SK-N-SH treated with all-trans-retinoic acid at 6 μM for 48 hours (cell line): ENCODE measurements at regions not wholly inside any gene's neighbourhood (a gene's known extent, or its start where the extent isn't known, plus 50 kb on each side); places are given as distances from the start of the nearest gene placed in this dataset.

ENCODE experiments used
- ATAC-seq: fragments of 200-7000 bp; cut with Tn5 transposase; 3 replicates; pipeline ENCODE4 v1.9.1; 2020; ENCODE audit warnings: mild to moderate bottlenecking, moderate library complexity
- ARNTL ChIP-seq: fragments of 450-650 bp; formaldehyde crosslinking; IDR thresholded peaks from 2 replicates; pipeline ENCODE4 v1.5.0; 2020; ENCODE audit warnings: low read depth, mild to moderate bottlenecking, moderate library complexity, borderline replicate concordance
- CSDC2 ChIP-seq: fragments of 250-450 bp; sonication (Bioruptor Pico); IDR thresholded peaks from 2 replicates; pipeline ENCODE4 v1.5.0; 2020; ENCODE audit warnings: mild to moderate bottlenecking, moderate library complexity
- ESRRG ChIP-seq: fragments of 250-450 bp; sonication (Bioruptor Pico); IDR thresholded peaks from 2 replicates; pipeline ENCODE4 v1.6.1; 2021; ENCODE audit warnings: mild to moderate bottlenecking
- GLIS3 ChIP-seq: fragments of 250-450 bp; sonication (Bioruptor Pico); IDR thresholded peaks from 2 replicates; pipeline ENCODE4 v1.5.0; 2020; ENCODE audit warnings: mild to moderate bottlenecking, moderate library complexity
- ISL1 ChIP-seq: fragments of 250-450 bp; sonication (Bioruptor Pico); IDR thresholded peaks from 2 replicates; pipeline ENCODE4 v2.1.2; 2022; ENCODE audit warnings: mild to moderate bottlenecking, moderate library complexity
- OSR1 ChIP-seq: fragments of 250-450 bp; sonication (Bioruptor Pico); IDR thresholded peaks from 2 replicates; pipeline ENCODE4 v1.8.0; 2022; ENCODE audit warnings: moderate library complexity, mild to moderate bottlenecking, inconsistent platforms
- PATZ1 ChIP-seq: fragments of 250-450 bp; sonication (Bioruptor Pico); IDR thresholded peaks from 2 replicates; pipeline ENCODE4 v1.8.0; 2020; ENCODE audit warnings: mild to moderate bottlenecking, moderate library complexity, borderline replicate concordance
- POU6F1 ChIP-seq: fragments of 250-450 bp; sonication (Bioruptor Pico); IDR thresholded peaks from 2 replicates; pipeline ENCODE4 v1.8.0; 2021; ENCODE audit warnings: low read depth, mild to moderate bottlenecking, moderate library complexity, borderline replicate concordance
- PPARA ChIP-seq: fragments of 250-450 bp; sonication (Bioruptor Pico); IDR thresholded peaks from 2 replicates; pipeline ENCODE4 v1.5.0; 2020; ENCODE audit warnings: mild to moderate bottlenecking, borderline replicate concordance
- RARB ChIP-seq: fragments of 250-450 bp; sonication (Bioruptor Pico); IDR thresholded peaks from 2 replicates; pipeline ENCODE4 v1.8.0; 2021; ENCODE audit warnings: mild to moderate bottlenecking, moderate library complexity
- SNAI2 ChIP-seq: fragments of 250-450 bp; sonication (Bioruptor Pico); IDR thresholded peaks from 2 replicates; pipeline ENCODE4 v1.5.0; 2020; ENCODE audit warnings: mild to moderate bottlenecking, moderate library complexity
- TCF4 ChIP-seq: fragments of 250-450 bp; sonication (Bioruptor Pico); IDR thresholded peaks from 2 replicates; pipeline ENCODE4 v1.8.0; 2021; ENCODE audit warnings: mild to moderate bottlenecking, moderate library complexity, borderline replicate concordance
- TOX ChIP-seq: fragments of 250-450 bp; sonication (Bioruptor Pico); IDR thresholded peaks from 2 replicates; pipeline ENCODE4 v1.8.0; 2021; ENCODE audit warnings: mild to moderate bottlenecking, moderate library complexity, borderline replicate concordance
- ZC3H10 ChIP-seq: fragments of 250-450 bp; sonication (Bioruptor Pico); IDR thresholded peaks from 2 replicates; pipeline ENCODE4 v1.5.1; 2021; ENCODE audit warnings: mild to moderate bottlenecking, moderate library complexity
- ZFP3 ChIP-seq: fragments of 250-450 bp; sonication (Bioruptor Pico); IDR thresholded peaks from 2 replicates; pipeline ENCODE4 v1.5.0; 2020; ENCODE audit warnings: mild to moderate bottlenecking, moderate library complexity
- ZFP30 ChIP-seq: fragments of 450-650 bp; formaldehyde crosslinking; IDR thresholded peaks from 2 replicates; pipeline ENCODE4 v1.5.0; 2022; ENCODE audit warnings: mild to moderate bottlenecking, moderate library complexity
- ZNF565 ChIP-seq: fragments of 450-650 bp; formaldehyde crosslinking; conservative IDR thresholded peaks from 2 replicates; pipeline ENCODE4 v1.5.0; 2020; ENCODE audit warnings: low read depth, mild to moderate bottlenecking, moderate library complexity
- ZNF70 ChIP-seq: fragments of 450-650 bp; formaldehyde crosslinking; IDR thresholded peaks from 2 replicates; pipeline ENCODE4 v1.5.0; 2020; ENCODE audit warnings: mild to moderate bottlenecking, moderate library complexity
- ZNF8 ChIP-seq: fragments of 450-650 bp; formaldehyde crosslinking; IDR thresholded peaks from 2 replicates; pipeline ENCODE4 v1.5.0; 2020; ENCODE audit warnings: mild to moderate bottlenecking, moderate library complexity
- TF ChIP-seq, protein P1 (sequence below): fragments of 250-450 bp; sonication (Bioruptor Pico); IDR thresholded peaks from 2 replicates; pipeline ENCODE4 v1.5.0; 2020; ENCODE audit warnings: mild to moderate bottlenecking, moderate library complexity
- TF ChIP-seq, protein P2 (sequence below): fragments of 250-450 bp; sonication (Bioruptor Pico); IDR thresholded peaks from 2 replicates; pipeline ENCODE4 v1.5.1; 2021; ENCODE audit warnings: mild to moderate bottlenecking, moderate library complexity

- ATAC-seq = no peak
Measured at GRCh38 chr5:130642461-130642860, 522.6 kb downstream of the HINT1 start.

DNA sequence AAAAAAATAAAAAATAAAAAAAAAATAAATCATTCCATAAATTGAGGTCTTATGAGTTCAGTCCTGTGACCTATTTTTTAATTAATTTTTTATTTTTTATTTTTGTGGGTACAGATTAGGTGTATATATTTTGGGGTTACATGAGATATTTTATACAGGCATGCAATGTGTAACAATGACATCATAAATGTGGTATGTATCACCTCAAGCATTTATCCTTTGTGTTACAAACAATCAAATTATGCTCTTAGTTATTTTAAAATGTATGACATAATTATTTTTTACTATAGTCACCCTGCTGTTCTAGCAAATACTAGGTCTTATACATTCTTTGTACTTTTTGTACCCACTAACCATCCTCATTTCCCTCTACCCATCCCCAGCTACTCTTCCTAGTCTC is 537.9 kb downstream of the HINT1 start:
- TF ChIP-seq ZFP3 (CRISPR knock-in tag) (no peak), ZFP30 (CRISPR knock-in tag) (no peak), SNAI2 (no peak), RARB (CRISPR knock-in tag) (no peak), POU6F1 (CRISPR knock-in tag) (no peak), ARNTL (CRISPR knock-in tag) (no peak), ISL1 (CRISPR knock-in tag) (no peak), CSDC2 (no peak), ZC3H10 (CRISPR knock-in tag) (no peak), GLIS3 (CRISPR knock-in tag) (no peak), TOX (CRISPR knock-in tag) (no peak), ZNF70 (CRISPR knock-in tag) (no peak), ZNF8 (CRISPR knock-in tag) (no peak), TCF4 (CRISPR knock-in tag) (no peak)
- TF ChIP-seq, protein P1, sequence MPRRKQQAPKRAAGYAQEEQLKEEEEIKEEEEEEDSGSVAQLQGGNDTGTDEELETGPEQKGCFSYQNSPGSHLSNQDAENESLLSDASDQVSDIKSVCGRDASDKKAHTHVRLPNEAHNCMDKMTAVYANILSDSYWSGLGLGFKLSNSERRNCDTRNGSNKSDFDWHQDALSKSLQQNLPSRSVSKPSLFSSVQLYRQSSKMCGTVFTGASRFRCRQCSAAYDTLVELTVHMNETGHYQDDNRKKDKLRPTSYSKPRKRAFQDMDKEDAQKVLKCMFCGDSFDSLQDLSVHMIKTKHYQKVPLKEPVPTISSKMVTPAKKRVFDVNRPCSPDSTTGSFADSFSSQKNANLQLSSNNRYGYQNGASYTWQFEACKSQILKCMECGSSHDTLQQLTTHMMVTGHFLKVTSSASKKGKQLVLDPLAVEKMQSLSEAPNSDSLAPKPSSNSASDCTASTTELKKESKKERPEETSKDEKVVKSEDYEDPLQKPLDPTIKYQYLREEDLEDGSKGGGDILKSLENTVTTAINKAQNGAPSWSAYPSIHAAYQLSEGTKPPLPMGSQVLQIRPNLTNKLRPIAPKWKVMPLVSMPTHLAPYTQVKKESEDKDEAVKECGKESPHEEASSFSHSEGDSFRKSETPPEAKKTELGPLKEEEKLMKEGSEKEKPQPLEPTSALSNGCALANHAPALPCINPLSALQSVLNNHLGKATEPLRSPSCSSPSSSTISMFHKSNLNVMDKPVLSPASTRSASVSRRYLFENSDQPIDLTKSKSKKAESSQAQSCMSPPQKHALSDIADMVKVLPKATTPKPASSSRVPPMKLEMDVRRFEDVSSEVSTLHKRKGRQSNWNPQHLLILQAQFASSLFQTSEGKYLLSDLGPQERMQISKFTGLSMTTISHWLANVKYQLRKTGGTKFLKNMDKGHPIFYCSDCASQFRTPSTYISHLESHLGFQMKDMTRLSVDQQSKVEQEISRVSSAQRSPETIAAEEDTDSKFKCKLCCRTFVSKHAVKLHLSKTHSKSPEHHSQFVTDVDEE (CRISPR knock-in tag) = no peak
- TF ChIP-seq, protein P2, sequence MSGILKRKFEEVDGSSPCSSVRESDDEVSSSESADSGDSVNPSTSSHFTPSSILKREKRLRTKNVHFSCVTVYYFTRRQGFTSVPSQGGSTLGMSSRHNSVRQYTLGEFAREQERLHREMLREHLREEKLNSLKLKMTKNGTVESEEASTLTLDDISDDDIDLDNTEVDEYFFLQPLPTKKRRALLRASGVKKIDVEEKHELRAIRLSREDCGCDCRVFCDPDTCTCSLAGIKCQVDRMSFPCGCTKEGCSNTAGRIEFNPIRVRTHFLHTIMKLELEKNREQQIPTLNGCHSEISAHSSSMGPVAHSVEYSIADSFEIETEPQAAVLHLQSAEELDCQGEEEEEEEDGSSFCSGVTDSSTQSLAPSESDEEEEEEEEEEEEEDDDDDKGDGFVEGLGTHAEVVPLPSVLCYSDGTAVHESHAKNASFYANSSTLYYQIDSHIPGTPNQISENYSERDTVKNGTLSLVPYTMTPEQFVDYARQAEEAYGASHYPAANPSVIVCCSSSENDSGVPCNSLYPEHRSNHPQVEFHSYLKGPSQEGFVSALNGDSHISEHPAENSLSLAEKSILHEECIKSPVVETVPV (CRISPR knock-in tag) = no peak
- TF ChIP-seq, all 23 proteins: peak for 0

More at GRCh38 chr5:130642461-130642860, 522.6 kb downstream of the HINT1 start:
- no peak for TF ChIP-seq POU6F1 (CRISPR knock-in tag)
- TF ChIP-seq TOX (CRISPR knock-in tag) = no peak
- no peak for TF ChIP-seq ESRRG
- TF ChIP-seq ISL1 (CRISPR knock-in tag) = no peak
- TF ChIP-seq PPARA (CRISPR knock-in tag) = no peak
- no peak for TF ChIP-seq ZNF565 (CRISPR knock-in tag)
- no peak for TF ChIP-seq ZNF8 (CRISPR knock-in tag)

DNA sequence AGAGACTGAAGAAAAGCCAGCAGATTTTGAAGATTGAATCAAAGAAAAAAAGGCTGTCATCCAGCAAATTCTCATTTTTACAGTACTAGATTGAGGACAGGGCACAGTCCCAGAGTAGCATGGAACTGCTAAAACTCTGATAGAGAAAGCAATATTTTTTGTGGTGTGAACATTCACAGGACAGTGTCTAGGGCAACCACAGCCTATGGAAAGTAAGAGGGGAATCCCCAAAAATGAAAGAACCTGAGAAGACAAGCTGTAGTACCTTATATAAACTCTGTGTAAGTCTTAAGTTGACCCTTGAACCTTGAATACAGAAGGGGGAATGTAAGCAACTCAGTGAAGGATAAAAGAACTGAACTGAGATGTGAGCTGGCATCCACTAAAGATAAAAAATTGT is 540.3 kb downstream of the HINT1 start:
- ATAC-seq = no peak

More for the DNA sequence above, 537.9 kb downstream of the HINT1 start:
- no peak for ATAC-seq

More for the DNA sequence above, 540.3 kb downstream of the HINT1 start:
- TF ChIP-seq RARB (CRISPR knock-in tag) = no peak
- TF ChIP-seq PATZ1 (CRISPR knock-in tag) = no peak
- TF ChIP-seq, protein P2 (CRISPR knock-in tag) = no peak
- TF ChIP-seq GLIS3 (CRISPR knock-in tag) = no peak
- TF ChIP-seq ZNF8 (CRISPR knock-in tag) = no peak
- TF ChIP-seq ZFP30 (CRISPR knock-in tag) = no peak
- TF ChIP-seq ISL1 (CRISPR knock-in tag) = no peak
- TF ChIP-seq ZFP3 (CRISPR knock-in tag) = no peak
- TF ChIP-seq OSR1 (CRISPR knock-in tag) = no peak
- no peak for TF ChIP-seq ZC3H10 (CRISPR knock-in tag)
- TF ChIP-seq SNAI2 = no peak
- no peak for TF ChIP-seq ESRRG
- TF ChIP-seq, protein P1 (CRISPR knock-in tag) = no peak
- TF ChIP-seq CSDC2 = no peak
- TF ChIP-seq TOX (CRISPR knock-in tag) = no peak
- TF ChIP-seq PPARA (CRISPR knock-in tag) = no peak
- no peak for TF ChIP-seq ZNF565 (CRISPR knock-in tag)
- no peak for TF ChIP-seq ZNF70 (CRISPR knock-in tag)
